Fibroblast of peridontal ligament (primary cell): ENCODE measurements at regions not wholly inside any gene's neighbourhood (a gene's known extent, or its start where the extent isn't known, plus 50 kb on each side); places are given as distances from the start of the nearest gene placed in this dataset.
A peak's percentile ranks its signal among the peaks of the same experiment; 100 is the strongest.

Experiments
- DNase-seq: peaks from one replicate; pipeline ENCODE4 v3.0.0-alpha.2; 2010; ENCODE audit errors: extremely low read depth

GRCh38 chr5:67343835-67344234 is 147.2 kb upstream of the CD180 start:
- DNase-seq, result no peak

- no peak for DNase-seq
Measured at GRCh38 chr5:67341478-67341877, 144.9 kb upstream of the CD180 start.

DNA sequence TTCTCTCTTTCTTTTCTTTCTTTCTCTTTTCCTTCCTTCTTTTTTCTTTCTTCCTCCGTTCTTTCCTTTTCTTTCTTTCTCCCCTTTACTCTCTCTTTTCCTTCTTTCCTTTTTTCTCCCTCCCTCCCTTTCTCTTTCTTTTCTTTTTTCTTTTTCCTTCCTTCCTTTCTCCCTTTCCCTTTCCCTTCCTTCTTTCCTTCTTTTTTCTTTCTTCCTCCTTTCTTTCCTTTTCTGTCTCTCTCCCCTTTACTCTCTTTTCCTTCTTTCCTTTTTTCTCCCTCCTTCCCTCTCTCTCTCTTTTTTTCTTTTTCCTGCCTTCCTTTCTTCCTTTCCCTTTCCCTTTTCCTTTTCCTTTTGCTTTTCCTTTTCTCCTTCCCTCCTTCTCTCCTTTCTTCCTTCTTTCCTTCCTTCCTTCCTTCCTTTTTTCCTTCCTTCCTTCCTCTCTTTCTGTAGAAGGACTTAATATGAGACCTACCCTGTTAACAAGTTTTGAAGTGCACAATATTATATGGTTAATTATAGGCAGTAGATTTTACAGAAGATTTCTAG is 142.7 kb upstream of the CD180 start:
- no peak for DNase-seq

GRCh38 chr5:67338421-67338820 is 141.8 kb upstream of the CD180 start:
- peak; percentile 75 for DNase-seq

DNA sequence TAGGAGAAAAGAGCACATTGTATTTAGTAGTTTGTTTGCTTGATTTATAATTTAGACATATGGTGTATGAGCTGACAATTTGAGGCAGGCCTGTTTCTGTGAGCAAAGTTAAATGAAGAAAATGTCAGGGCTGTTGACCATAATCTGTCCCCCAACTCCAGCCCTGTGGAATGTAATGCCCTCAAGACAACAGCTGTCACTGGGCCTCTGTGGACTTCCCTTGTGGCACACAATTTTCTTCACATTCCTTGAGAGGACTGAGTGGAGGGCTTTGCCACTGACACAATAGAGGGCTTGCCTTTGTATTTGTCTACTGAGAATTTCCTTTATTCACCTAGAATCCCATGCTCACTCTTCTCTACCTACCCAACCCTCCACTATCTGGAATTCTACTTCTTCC is 141.2 kb upstream of the CD180 start:
- DNase-seq, result no peak

- peak; percentile 37 for DNase-seq
Measured at GRCh38 chr5:67335426-67335825, 138.8 kb upstream of the CD180 start.

DNA sequence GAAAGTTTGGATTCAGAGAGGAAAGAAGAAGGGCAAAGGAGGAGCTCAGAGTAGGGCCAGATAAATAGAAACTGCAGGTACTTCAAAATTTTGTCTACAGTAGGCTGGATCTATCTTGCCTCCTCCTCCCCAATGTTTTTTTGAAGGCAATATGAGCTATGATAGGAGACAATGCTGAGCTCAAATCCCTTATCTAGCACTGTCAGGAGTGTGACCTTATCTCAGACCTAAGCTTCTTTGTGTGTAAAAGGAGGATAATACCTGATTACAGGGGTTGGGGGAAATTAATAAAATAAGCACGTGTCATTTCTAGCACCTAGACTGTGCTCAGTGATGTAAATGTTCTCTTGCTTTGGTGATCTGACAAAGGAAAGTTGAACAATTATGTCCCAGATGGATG is 137.8 kb upstream of the CD180 start:
- no peak for DNase-seq

- no peak for DNase-seq
Measured at GRCh38 chr5:67333171-67333570, 136.6 kb upstream of the CD180 start.

- peak; percentile 17 for DNase-seq
Measured at GRCh38 chr5:67331296-67331925, 134.8 kb upstream of the CD180 start.

- DNase-seq, result no peak
Measured at GRCh38 chr5:67319935-67320725, 123.5 kb upstream of the CD180 start.

GRCh38 chr5:67318746-67319145 is 122.1 kb upstream of the CD180 start:
- DNase-seq, result no peak

GRCh38 chr5:67317603-67318002 is 121.0 kb upstream of the CD180 start:
- DNase-seq, result no peak

GRCh38 chr5:67316695-67317094 is 120.1 kb upstream of the CD180 start:
- no peak for DNase-seq

DNA sequence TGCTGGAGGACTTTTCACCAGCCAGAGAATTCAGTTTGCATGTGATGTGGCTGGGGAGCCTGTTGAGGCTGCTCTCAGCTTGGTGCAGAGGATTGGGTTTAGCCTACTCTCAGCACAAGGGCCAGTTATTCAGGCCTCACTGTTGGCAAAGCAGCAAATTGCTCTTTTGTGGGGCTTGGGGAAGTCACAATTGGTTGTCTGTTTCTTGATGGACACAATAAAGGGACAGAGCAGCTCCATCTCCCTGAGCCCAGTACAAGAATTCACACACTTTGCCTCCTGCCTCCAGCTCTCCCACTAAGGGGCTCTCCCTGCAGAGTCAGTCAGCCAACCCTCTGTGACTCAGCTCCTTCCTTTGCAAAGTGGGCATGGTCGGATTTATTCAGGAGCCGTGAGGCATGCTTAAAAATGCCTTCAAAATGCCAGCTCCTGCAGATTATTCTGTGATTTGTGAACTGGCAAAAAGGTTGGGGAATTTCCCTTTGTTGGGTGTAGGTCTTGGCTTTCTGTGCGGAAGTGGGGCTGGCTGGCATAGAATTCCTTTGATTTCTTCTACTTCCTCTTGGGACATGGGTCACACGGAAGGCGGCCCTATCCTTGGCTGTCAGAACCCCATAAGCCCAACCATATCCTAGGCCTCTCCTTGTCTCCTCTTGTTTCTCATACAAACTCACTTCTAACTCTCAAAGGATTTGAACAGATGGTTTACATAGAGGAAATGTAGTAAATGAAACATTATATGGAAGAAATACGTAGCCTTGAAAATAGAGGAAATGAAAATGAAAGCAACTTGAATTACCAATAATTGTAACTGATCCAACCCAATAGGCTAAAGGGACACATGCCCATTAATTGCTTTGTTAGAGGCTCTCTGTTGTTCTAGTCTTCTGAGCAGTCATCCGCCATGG is 118.7 kb upstream of the CD180 start:
- peak; percentile 78 for DNase-seq

DNA sequence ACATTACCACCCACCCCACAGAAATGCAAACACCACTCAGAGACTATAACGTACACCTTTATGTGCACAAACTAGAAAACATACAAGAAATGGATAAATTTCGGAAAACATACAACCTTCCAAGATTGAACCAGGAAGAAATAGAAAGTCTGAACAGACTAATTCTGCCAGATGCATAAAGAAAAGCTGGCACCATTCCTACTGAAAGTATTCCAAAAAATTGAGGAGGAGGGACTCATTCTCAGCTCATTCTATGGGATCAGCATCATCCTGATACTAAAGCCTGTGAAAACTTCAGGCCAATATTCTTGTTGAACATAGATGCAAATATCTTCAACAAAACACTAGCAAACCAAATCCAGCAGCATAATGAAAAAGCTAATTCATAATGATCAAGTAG is 115.1 kb upstream of the CD180 start:
- DNase-seq, result no peak

DNA sequence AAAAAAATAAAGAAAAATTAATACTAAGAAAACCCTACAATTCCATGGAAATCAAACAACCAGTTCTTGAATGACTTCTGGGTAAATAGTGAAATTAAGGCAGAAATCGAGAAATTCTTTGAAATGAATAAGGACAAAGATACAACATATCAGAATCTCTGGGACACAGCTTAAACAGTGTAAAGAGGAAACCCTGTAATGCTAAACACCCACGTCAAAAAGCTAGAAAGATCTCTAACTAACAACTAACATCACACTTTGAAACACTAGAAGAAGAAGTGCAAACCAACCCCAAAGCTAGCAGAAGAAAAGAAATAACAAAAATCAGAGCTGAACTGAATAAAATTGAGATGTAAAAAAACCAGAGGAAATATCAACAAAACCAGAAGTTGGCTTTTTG is 114.6 kb upstream of the CD180 start:
- DNase-seq, result no peak

DNA sequence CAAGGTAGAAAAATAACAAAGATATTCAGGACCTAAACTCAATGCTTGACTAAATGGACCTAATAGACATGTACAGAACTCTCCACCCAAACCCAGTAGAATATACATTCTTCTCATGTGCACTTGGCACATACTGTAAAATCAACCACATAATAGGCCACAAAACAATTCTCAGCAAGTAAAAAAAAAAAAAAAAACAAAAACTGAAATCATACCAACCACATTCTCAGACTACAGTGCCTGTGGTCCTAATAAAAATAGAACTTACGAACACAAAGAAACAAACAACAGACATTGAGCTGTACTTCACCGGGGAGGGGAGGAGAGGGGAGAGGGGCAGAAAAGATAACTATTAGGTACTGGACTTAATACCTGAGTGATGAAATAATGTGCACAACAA is 114.1 kb upstream of the CD180 start:
- no peak for DNase-seq

- DNase-seq, result no peak
Measured at GRCh38 chr5:67310169-67310568, 113.6 kb upstream of the CD180 start.

DNA sequence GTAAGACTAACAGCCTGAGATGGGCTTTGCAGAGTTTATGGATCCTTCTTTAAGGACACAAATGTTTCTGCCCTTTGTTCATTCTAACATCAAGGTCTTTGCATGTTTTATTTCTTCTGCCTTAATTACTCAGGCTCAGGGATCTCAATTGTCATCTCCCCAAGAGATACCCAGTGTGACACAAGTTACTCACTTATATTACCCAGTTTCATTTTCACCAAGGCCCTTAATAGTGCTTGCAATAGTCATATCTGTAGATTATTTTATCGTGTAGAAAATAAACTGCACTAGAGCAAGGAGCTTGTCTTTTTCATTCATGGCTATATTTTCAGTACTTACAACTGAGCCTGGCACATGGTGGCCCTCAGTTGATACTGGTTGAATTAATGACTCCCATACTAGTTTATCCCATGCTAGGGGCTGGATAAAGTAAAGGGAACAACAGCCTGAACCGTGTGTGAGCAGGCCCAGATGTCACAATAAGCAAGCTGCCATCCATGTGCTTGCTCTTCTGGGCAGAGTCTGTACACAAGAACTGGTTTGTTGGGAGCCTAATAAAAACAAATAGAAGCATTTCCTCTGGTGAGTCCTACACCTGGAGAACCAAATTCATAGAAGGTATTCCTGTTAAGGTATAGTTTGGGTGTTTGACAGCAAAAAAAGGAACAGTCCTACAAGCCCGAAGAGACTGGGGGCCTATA is 112.5 kb upstream of the CD180 start:
- no peak for DNase-seq

DNA sequence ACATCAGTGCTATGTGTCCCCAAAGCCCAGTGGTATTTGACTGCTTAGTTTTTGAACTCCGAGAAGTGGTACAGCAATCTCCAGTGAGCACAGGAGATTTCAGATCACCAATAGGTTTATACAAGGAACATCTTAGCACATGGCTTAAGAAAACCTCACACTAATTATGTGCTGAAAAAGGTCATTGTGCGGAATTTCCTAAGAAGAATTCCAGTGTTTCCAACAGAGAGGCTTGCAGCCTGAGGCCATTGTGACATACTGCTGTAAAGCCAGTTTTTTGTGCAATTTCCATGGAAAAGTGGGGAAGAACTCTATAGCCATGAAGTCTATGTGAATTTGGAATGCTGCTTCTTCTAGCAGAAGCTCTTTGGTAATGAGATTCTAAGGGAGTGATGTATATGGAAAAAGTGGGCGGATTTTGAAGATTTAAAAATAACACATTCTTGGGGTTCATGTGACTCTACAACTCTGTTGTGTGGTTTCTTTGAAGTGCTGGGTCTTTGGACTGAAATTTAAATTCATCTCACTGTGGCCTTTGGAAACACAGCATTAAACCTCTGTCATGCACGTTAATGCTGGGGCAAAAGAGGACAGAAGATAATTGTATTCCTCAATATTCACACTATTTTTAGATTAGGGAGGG is 110.5 kb upstream of the CD180 start:
- peak; percentile 78 for DNase-seq
